Left renal pelvis (tissue), 4 donors: ENCODE measurements at regions not wholly inside any gene's neighbourhood (a gene's known extent, or its start where the extent isn't known, plus 50 kb on each side); places are given as distances from the start of the nearest gene placed in this dataset.

ENCODE experiments used
- DNase-seq, 4 donors: peaks; one replicate each; pipeline ENCODE4 v3.0.0-alpha.2; 2013; ENCODE audit warnings: low read depth in 4 of 4, low spot score in 3 of 4

DNA sequence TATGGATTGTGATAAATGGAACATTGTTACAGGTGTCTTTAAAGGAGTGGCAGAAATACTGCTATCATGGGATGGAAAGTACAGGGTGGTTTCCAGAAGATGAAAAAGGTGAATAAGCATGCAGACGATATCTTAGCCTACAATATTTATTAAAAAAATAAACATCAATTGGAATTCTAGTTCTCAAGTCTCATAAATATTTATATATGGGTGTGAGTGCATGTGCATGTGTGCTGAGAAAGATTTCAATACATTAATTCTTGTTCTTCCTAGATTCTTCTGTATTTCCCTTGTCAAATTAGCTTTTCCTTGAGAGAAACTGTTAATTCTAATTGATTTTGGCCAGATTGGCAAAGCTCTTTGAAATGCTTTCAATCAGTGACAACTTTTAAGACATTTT lies 618.2 kb downstream of the METTL15 start:
- no peak for DNase-seq

DNA sequence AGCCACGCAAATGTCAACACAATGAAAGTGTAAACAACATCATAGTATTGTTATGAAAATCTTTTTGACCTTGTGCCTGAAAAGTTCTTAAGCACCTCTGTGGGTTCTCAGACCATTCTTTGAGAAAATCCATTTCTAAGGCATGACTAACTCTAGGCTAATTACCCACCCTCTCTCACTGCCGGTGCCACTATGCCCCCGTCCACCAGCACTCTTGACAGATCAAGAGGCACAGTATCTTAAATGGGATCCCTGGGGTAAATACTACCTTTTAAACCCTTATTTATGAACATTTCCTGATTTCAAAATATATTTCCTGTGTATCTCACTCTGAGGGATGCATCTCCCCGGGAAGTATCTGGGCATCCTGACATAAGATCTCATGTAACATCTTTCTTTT lies 607.5 kb downstream of the METTL15 start:
- no peak for DNase-seq

DNA sequence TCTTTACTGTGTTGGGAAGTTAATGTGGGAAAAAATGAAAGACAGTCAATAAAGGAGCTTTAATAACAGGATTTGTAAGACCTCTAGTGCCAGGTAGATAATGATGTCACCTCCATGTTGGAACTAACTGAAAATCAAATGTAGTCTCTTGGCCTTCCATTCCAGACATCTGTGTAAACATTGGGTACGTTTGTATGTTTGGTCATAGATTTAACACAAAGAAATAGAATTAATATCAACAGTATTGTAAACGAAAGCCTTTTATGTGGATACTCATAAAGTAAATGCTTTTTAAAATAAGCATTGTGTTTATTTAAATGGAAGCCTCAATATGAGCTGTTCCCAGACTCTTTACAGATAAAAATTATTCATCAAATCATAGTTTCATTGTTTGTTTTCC lies 605.7 kb downstream of the METTL15 start:
- DNase-seq, result no peak

- no peak for DNase-seq
Measured at GRCh38 chr11:28708075-28708474, 599.9 kb downstream of the METTL15 start.

- DNase-seq, result no peak
Measured at GRCh38 chr11:28704801-28705200, 596.6 kb downstream of the METTL15 start.

GRCh38 chr11:28703371-28703770 lies 595.2 kb downstream of the METTL15 start:
- no peak for DNase-seq

DNA sequence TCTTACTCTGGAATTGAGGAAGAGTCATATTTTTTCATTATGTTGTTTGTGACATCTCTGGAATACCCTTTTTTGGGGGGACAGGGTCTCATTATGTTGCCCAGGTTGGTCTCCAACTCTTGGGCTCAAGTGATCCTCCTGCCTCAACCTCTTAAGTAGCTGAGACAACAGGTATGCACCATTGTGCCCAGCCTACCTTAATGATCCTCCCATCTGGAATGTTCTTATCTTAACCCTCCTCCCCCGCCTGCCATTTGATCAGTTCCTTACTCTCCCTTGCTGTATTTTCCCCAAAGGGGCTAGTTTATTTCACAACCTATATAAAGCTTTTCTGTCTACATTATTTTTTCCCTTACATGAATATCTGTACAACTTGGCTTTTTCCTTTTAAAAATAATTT lies 594.7 kb downstream of the METTL15 start:
- DNase-seq, result no peak

DNA sequence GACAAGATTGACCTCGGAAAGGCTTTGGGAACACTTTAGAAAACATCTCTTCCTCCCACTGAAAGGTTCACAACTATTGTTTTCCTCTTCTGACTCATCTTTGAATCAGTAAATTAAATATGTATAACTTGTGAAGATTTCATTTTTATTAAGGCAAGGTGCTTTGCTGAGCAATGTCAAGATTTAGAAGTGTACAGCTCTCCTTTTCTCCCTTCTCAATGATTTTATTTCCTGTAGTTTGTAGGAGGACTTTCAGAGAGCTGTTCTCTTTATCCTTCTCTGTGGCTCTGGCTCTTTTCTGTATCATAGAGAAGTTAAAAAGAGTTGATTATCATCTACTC lies 594.2 kb downstream of the METTL15 start:
- no peak for DNase-seq

DNA sequence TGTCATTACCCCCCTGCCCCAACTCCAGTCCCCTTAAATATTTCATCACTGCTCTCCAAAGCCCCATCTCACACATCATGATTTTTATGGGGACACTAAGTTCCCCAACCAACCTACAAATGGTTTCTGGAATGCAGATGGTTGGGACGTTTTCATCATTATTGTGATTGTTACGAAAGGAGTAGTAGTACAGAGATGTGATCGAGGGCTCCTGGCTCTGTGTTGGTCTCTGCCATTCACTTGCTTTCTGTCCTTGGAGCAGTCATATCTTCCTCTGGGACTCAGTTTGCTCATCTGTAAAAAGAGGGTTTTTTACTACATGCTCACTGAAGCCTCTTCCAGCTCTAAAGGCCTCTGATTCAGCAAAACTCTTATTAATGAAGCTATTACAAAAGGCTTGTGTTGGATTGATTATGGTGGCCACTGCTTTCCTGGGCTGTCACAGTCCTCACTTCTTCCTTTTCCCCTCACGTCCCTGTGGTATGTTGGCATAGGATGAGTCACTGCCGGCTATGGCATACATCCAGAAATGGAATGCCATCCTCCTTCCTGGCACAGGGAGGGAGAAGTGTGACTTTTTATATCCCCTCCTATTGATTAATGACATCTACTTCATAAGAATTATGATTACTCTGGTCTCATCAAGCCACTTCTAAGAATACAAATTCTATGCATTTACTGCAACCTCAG lies 593.7 kb downstream of the METTL15 start:
- no peak for DNase-seq

GRCh38 chr11:28699701-28700100 lies 591.5 kb downstream of the METTL15 start:
- no peak for DNase-seq

DNA sequence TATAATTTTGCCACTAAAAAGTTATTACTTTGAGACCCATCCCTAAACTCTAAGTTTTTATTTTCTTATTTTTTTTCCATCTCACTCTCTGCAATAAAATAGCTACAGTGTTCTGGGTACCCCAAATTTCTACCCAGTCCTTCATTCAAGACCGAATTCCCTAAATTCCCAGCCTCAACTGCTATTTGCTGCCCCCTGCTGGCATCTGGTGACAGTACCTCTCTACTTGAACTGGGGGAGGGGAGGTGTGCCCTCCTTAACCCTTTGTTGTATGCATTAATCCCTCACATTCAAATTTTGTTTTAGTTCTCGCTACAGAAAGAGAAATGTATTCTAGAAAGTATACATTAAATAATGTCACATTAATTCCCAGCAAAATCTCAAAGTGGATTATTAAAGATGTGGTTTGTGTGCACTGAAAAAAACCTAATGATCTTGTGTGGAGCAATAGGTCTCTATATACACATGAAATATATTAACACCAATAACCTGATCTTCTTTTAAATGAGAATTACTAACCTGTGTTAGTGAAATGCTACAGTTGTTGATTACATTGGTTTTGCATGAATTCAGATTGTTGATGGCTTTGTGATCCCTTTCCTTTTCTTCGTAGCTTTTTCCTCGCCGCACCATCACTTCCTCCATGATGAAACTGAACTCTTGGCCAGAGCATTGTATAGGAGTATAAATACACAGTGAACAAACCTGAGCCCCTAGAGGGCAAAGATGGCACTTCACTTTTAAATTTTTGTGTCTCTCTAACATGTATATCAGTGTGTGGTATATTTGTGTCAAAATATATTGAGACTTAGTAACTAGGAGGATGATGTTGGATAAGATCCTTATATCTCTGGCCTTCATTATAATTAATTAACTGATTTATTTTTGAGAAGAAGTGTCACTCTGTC lies 590.0 kb downstream of the METTL15 start:
- peak in 1 of 4 donors; percentile 36 for DNase-seq

GRCh38 chr11:28696591-28696990 lies 588.4 kb downstream of the METTL15 start:
- no peak for DNase-seq

GRCh38 chr11:28690746-28691145 lies 582.6 kb downstream of the METTL15 start:
- DNase-seq, result no peak

DNA sequence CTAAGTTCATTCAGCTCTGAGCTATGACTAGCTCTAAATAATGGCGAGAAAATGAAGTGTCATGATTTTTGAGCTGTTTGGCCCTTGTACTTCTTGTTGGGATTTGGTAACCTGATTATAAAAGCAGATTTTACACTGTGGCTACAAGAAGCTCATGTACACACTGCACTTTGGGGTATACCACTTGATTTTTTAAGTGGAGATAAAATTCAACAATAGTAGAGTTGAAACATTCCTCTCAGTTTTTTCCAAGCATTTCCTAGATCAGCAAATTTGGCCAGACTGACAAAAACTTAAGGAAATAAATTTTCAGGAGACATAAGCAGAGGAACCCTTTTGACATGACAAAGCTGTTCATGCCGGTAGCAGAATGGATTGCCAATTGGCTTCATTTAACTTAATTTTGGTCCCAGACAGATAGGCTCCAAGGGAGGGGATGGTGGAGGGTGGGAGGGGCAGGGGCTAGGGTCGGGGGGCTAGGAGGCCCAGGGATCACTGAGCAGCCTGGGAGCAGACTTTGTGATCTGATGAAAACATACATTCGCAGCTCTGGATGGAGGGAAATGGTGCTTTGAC lies 575.9 kb downstream of the METTL15 start:
- DNase-seq, result peak in 1 of 4 donors; percentile 46

DNA sequence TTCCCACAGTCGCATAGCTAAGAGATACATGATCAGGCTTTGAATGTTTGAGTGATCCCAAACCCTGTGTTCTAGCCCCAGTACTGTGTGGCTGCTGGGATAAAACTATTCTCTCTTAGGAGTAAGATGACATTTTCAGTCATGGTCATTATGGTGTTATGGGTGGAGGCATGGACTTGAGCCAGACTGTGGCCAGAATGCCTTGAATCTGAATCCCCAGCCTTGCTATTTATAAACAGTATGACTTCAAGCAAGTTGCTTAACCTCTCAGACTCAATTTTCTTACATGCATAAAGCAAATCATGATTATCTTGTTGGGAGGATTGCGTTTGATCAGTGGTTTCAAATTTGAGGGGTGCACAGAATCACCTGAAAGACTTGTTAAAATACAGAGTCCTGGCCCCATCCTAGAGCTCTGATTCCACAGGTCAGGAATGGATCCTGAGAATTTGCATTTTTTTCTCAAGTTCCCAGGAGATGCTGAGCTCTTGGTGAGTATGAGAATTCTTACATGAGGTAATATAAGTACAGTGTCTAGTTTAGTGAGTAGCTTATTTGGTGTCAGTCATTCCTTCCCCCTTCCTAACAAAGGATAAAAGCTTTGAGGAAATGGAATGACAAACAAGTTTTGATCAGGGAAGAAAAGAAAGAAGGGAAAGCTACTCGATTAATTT lies 571.7 kb downstream of the METTL15 start:
- DNase-seq, result no peak

DNA sequence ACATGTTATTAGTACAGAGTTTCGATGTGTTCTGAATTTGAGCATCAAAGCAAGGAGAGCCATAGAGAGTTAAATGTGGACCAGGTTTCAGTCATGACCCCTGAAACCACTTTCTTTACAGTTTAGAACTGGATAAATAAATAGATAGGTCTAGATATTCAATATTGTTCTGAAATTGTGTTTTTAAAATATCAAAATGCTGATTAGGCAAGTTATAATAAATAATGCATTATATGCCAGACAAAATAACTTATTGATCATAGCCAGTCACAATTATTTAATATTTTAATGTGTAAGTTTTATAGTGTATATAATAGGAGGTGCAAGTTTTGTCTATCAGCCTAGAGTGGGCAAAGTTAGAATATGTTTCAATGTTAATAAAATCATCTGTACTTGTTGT lies 569.5 kb downstream of the METTL15 start:
- DNase-seq, result no peak

- no peak for DNase-seq
Measured at GRCh38 chr11:28675183-28675582, 567.0 kb downstream of the METTL15 start.

- DNase-seq, result no peak
Measured at GRCh38 chr11:28674433-28675103, 566.4 kb downstream of the METTL15 start.

GRCh38 chr11:28673691-28674432 lies 565.7 kb downstream of the METTL15 start:
- DNase-seq, result no peak

DNA sequence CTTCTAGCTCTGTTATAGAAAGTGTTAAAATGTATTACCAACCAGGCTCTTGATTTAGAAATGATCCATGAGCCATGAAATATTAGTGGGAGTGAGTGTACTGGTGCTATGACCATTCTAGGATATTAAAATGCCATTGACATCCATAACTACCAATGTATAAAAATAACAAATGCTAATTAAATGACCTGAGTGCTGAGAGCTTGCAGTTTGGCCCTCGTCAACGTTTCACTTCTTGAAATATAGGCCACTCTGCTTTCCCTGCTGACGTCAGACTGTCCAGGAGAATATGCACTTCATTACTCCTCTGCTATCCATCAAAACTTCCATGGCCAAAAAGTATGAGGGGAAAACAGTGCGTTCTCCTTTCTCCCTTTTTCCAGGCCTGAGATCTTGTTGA lies 563.1 kb downstream of the METTL15 start:
- DNase-seq, result no peak
